HG03045 (cell line): ENCODE measurements at regions not wholly inside any gene's neighbourhood (a gene's known extent, or its start where the extent isn't known, plus 50 kb on each side); places are given as distances from the start of the nearest gene placed in this dataset.
"Not testable (repeated sequence)": the region's sequence is repeated elsewhere in the genome, so short reads cannot be mapped to it uniquely, and the experiment has no call there.

Experiments used
- ATAC-seq: cut with Tn5 transposase; IDR thresholded peaks from one replicate; pipeline ENCODE4 v1.9.1; 2021; ENCODE audit warnings: mild to moderate bottlenecking, moderate library complexity; ENCODE audit not compliant: unreplicated experiment

DNA sequence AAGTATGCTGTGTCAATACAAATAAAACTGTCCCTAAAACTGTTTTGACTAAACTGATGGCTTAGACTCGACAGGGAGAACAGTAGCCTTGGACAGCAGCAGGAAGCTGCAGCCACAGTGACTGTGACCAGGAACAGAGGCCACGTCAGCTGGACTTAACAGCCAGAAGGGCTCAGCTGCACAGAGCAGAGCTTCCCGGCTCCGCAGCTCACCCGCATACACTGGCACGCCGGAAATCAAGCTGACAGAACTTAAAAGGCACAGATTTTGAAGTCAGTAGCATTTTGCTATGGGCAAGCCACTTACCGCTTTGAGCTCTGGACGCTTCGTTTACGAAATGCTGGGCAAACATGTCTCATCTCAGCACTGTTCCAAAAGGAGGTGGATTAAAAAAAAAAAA is 769.7 kb upstream of the AUTS2 start:
- no peak for ATAC-seq

DNA sequence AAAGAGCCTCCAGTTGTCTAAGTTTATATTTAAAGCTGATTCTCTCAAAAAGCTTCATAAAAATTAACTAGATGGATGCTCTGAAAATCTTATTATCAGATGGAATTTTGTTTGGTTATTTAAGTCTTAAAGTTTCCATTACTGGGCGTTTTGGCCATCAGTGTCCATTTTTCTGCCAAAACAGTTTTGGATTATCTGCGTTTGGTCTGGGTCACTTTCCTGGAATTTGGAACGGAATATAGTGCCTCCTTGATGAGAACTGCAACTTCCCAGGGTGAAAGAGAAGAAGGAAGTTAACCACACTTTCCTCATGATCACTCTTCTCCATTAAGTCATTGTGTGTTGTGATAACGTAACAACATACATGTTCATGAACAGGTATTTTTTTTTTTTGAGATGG is 764.9 kb upstream of the AUTS2 start:
- ATAC-seq, result no peak

- no peak for ATAC-seq
Measured at GRCh38 chr7:68839014-68839413, 759.3 kb upstream of the AUTS2 start.

DNA sequence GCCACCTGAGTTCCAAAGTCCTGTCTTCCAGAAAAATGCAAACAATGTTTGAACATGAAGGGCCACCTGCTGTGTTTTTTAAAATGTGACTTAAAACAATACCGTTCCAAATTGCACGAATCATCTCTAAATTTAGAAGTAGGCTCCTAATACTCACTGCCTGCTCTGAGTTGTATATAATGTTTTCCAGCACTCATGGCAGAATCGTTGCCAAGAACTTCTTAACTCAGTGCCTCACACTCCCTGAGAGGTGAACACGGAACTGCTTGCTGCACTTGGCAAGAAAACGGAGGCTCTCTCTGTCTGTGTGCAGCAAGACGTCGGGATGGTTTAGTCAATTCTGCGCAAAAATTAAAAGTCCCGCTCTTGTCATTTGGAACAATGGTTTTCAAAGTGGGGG is 757.3 kb upstream of the AUTS2 start:
- no peak for ATAC-seq

- not testable (repeated sequence) for ATAC-seq
Measured at GRCh38 chr7:68843985-68844384, 754.3 kb upstream of the AUTS2 start.

DNA sequence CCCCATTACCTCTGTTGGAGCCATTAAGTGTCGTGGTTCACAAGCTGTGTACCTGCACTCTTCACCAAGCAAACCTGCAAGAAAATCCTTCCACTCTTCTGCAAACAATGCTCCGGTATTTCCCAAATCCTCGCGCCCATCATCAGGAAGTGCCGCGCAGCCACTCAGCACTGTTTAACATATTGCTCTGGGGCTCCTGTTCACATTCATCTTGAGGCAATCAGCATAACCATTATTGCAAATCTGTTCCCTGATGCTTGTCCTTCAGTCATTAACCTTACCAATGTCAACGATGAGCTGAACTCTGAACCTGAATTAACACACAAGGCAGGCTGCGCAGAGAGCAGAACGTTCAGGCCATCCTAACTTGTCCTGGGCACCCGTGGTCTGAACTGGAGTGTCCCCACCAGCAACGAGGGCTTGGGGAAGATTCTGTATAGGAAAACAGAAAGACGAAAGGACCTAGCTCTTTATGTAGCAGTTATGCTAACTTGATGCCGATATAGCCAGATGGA is 751.4 kb upstream of the AUTS2 start:
- ATAC-seq, result no peak

DNA sequence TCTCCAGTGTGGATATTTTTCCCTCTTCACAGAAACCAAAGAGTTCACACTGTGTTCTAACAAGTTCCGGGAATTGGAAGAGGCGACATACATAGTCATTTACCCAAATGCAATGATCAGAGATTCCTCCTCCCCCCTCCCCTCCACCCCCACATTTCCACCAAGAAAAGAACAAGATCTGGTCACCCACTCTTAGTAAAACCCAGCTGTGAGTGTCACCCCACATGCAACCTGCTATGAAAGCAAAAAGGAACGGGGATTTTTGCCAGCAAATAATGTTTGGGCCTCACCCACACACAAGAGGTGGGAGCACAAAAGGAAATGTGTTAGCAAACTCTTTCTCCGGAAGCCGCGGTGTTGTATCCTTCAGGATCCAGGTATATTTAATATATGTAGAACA is 745.0 kb upstream of the AUTS2 start:
- ATAC-seq, result no peak

DNA sequence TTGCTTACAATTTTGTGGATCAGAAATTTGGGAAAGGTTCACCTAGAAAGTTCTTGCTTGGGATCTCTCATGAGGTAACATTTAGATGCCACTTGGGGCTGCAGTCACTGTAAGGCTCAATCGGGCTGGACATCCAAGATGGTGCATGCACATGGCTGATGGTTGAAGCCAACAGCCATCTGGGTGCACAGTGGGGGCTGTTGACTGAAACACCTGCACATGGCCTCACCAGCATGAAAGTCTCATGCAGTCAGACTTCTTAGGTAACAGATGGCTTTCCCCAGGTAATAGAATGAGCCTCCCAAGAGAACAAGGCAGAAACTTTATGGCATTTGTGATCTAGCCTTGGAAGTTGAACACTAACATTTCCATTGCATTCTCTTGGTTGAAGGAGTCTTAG is 740.7 kb upstream of the AUTS2 start:
- ATAC-seq, result no peak

- ATAC-seq, result no peak
Measured at GRCh38 chr7:68858497-68858896, 739.8 kb upstream of the AUTS2 start.

- no peak for ATAC-seq
Measured at GRCh38 chr7:68861171-68861570, 737.1 kb upstream of the AUTS2 start.

DNA sequence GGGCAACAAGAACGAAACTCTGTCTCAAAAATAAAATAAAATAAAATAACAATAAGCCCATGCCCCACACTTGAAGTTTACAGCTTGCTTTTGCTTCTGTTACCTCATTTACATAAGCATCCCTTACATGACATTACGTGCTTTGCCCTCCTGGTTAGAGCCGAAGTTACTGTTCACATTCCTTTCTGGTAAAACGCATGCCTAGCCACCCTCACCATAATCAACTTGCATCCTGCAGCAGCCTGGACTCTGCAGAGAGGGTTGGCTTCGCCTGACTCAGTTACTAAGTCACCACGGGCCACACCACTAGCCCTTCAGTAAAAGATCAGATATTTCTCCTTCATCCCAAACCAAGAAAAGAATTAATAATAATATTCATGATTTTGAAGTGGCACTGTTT is 736.0 kb upstream of the AUTS2 start:
- no peak for ATAC-seq

DNA sequence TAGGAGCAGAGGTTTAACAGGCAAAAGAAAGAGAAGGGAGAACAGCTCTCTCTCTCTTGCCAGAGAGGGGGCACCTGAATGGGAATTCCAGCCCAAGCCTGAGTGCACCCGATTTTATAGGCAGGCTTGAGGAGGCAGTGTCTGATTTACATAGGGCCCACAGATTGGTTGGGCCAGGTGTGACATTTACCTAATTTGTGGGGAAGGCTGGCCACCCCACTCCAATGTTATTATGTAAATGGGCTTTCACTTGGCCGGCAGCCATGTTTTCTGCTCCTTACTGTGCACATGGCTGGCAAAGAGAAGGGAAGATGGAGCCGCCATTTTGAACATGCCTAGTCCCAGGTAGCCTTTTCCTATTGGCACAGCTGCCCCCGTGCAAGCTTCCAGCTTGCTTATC is 735.5 kb upstream of the AUTS2 start:
- ATAC-seq, result no peak

GRCh38 chr7:68865351-68866199 is 732.7 kb upstream of the AUTS2 start:
- no peak for ATAC-seq

DNA sequence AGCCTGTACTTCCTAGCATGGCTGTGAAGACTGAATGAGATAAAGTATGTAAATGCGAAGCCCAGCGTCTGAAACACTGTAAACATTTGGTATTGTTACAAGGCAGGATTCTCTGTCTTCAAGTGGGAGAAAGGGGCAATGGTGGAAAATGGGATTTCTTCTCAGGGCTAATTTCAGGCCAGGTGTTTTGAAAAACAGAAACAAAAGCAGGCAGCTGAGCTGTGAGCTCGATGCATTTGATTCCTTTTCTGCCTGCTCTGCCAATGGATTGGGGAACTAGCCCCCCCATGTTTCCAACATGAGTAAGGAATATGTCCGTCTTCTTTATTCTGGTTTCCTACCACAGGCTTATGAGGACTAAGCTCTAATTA is 732.1 kb upstream of the AUTS2 start:
- no peak for ATAC-seq

DNA sequence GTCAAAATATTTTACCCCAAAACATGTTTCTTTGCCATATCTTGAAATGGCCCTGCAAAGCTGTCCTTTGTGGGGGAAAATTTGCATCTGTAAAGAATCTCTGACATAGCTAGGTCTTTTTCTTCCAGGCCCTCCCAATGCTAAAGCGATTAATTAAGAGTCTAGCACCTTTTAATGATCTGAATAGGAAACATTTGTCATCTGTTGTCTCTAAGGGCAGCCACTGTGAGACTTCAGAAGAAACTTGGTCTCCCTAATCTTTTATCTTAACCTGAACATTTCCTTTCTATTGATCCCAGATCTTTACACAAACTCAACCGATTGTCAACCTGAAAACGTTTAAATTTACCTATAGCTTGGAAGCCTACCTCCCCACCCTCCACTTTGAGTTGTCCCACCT is 731.6 kb upstream of the AUTS2 start:
- ATAC-seq, result not testable (repeated sequence)

GRCh38 chr7:68868978-68869377 is 729.3 kb upstream of the AUTS2 start:
- ATAC-seq, result no peak

DNA sequence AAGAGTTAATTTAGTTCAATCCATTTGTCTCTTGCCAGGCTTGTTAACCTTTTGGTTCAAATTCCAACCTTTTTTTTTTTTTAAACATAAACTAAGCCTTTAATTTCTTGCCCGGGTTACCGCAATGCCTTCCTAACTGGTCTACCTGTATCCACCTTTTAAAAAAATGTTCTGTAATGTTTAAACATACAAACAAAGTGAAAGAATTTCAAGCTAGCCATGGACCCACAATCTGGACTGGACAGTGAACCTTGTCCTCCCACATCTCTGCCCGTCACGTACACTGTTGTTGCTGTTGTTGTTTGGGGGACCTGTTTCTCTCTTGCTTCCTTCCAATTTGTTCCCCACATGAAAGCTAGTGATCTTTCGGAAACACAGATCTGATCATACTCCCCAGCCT is 724.7 kb upstream of the AUTS2 start:
- no peak for ATAC-seq

DNA sequence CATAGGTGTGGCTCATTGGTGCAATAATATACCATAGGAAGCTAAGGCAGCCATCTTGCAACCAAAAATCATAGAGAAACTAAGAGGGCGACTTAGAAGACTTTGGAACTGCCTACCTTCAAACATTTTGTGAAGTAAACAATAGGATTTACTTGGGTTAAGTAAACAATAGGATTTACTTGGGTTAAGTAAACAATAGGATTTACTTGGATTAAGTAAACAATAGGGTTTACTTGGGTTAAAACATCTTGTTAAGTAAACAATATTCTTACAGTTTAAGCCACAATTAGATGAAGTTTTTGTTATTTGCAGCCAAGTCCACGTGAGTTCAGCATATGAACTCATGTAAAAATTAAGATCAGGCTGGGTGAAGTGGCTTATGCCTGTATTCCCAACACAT is 722.4 kb upstream of the AUTS2 start:
- no peak for ATAC-seq

DNA sequence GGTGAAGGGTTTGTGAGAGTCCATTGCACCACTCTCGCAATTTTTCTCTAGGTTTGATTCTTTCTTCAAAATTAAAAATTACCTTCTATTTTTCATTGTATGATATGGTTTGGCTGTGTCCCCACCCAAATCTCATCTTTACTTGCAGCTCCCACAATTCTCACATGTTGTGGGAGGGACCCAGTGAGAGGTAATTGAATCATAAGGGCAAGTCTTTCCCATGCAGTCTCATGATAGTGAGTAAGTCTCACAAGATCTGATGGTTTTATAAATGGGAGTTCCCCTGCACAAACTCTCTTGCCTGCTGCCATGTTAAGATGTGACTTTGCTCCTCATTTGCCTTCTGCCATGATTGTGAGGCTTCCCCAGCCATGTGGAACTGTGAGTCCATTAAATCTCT is 711.2 kb upstream of the AUTS2 start:
- ATAC-seq, result not testable (repeated sequence)

GRCh38 chr7:68888971-68889385 is 709.3 kb upstream of the AUTS2 start:
- ATAC-seq, result no peak

DNA sequence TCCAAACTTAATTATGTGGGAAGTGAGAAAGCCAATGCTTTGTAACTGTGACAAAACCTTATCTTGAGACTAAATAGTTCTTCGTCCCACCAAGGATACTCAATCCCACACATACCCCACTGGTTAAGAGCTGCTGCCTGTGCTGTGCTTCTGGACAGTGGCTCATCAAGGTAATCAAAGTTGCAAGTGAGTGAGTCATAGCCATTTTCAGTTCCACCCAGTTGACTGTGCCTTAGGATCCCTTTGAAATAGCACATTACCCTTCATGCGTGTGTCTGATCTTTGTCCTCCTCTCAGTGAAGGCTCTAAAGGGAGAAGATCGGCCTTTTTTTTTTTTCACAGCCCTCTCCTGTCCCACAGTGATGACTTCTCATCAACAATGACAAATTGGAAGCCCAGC is 706.0 kb upstream of the AUTS2 start:
- no peak for ATAC-seq

DNA sequence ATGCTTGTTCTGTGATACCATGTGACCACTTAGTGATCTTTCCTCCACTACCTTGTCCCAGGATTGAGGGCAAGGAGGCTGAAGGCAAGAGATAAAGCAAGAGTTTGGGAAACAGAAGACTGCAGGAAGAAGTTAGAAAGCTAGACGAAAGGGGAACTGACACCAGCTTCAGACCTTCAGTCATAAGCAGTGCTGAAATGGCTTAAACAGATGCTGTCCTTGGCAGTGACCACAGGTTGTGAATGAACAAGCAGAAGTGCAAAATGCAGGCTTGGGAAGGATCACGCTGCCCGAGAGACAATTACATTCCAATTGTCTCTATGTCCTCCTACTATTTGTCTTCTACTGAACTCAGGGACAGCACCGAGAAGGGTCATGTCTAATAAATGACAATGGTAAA is 704.9 kb upstream of the AUTS2 start:
- no peak for ATAC-seq

GRCh38 chr7:68899156-68899555 is 699.1 kb upstream of the AUTS2 start:
- ATAC-seq, result not testable (repeated sequence)
